ENCODE measurements at regions not wholly inside any gene's neighbourhood (a gene's known extent, or its start where the extent isn't known, plus 50 kb on each side); places are given as distances from the start of the nearest gene placed in this dataset.

DNA sequence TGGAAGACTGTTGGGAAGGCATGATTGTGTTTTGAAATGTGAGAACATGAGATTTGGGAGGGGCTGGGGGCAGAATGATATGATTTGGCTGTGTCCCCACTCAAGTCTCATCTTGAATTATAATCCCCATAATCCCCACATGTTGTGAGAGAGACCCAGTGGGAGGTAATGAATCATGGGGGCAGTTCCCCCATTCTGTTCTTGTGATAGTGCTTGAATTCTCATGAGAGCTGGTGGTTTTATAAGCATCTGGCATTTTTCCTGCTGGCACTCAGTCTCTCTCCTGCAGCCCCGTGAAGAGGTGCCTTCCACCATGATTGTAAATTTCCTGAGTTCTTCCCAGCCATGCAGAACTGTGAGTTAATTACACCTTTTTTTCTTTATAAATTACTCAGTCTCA is 430.5 kb downstream of the OTOL1 start:
- no peaks in the 10 kb centered on the region for H3K4me1 ChIP-seq (replicated peaks in 1 of 2; ENCODE audit: control insufficient read depth in 2 of 2, insufficient read depth in 2 of 2, low read length in 2 of 2)
- no peak for TF ChIP-seq MTA3 (IDR thresholded peaks at IDR 0.05; ENCODE audit: borderline replicate concordance)
- no peak for TF ChIP-seq ATF6 (CRISPR knock-in tag; IDR thresholded peaks at IDR 0.05)
- no peak for TF ChIP-seq HNRNPUL1 (IDR thresholded peaks at IDR 0.05; ENCODE audit: low read length)
- no peak for FAIRE-seq
- ATAC-seq = no peak
- ChIA-PET POLR2A (no interaction called here), CTCF (ENCODE audit: low intra/inter-chr PET ratio) (no interaction called here)
- 0% methylated on average over 1 of the region's 1 CpG for WGBS (ENCODE audit: insufficient coverage, low coverage, missing lambda C conversion rate)
- no peaks in the 10 kb centered on the region for H4K20me1 ChIP-seq (replicated peaks; ENCODE audit: control insufficient read depth, insufficient read depth, low read length)
- H3K4me3 ChIP-seq = no peak overlapping the region
- no peak overlapping the region for H3K9ac ChIP-seq (ENCODE audit: insufficient read depth in 1 of 2, low read depth in 2 of 2, low read length in 2 of 2)
- no peaks in the 10 kb centered on the region for H3K27me3 ChIP-seq (ENCODE audit: control insufficient read depth in 2 of 2, insufficient read depth in 2 of 2, low read length in 2 of 2)
- H3K27ac ChIP-seq (ENCODE audit: extremely low read depth, low read depth, low read length) = no peak overlapping the region
- no TSS peak for BruUV-seq (replicated peaks)
- in situ Hi-C loops (cut with MboI) = no loop called here
- H3K79me2 ChIP-seq (ENCODE audit: control insufficient read depth, insufficient read depth, low read length) = no peaks in the 10 kb centered on the region
- DNase-seq (ENCODE audit: extremely low read depth in 1 of 4, low spot score in 3 of 4) = no peak
- intact Hi-C loops (cut with micrococcal nuclease) = no loop called here
- no peaks in the 10 kb centered on the region for H3K36me3 ChIP-seq (ENCODE audit: control insufficient read depth, insufficient read depth, low read length)
- no peaks in the 10 kb centered on the region for H3K9me1 ChIP-seq (ENCODE audit: control insufficient read depth, insufficient read depth, low read length)
- H2AFZ ChIP-seq (ENCODE audit: low read depth, low read length) = no peak overlapping the region
- no peaks in the 10 kb centered on the region for H3K9me3 ChIP-seq (replicated peaks; ENCODE audit: control insufficient read depth, insufficient read depth, low read depth, low read length)
- no peak overlapping the region for H3K4me2 ChIP-seq (ENCODE audit: insufficient read depth, low read length)

DNA sequence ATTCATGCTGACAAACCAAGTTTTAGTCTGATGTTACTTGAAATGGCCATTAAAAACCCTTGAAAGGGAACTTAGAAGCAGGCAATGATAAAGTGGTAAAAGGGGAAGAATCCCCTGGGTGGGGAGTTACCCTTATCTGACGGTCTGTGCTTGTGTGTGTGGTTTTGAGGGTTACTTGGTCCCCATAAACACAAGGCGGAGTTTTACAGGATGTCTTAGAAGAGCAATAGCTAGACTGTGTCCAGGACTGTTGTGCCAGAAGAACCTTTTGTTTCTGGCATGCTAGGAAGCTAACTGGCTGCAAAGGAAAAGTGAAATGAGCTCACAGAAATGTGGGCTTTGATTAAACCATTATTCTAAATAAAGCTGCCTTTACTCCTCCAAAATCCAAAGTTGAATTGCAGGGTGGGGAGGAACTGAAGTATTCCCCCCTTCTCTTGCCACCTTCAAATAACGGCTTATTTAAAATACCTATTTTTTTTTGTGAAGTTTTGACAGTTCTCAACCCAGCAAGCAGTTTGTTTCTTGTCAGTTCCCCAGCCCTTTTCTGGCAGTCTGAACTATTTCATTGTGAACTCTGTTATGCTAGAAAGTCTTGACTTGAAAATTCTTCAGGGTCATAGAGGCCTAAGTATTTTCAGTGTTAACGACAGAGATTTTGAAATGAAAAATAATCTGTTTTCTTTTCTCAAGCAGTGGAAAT is 443.5 kb downstream of the OTOL1 start:
- TF ChIP-seq TRIM28 (IDR thresholded peaks at IDR 0.05) (no peak), HEY1 (CRISPR knock-in tag; IDR thresholded peaks at IDR 0.05; ENCODE audit: borderline replicate concordance) (no peak), ZNF444 (CRISPR knock-in tag; IDR thresholded peaks at IDR 0.05) (no peak), ILF3 (IDR thresholded peaks at IDR 0.05; ENCODE audit: borderline replicate concordance) (no peak), HNRNPK (IDR thresholded peaks at IDR 0.05; ENCODE audit: low read depth, low read length, poor library complexity, severe bottlenecking) (no peak), CBFB (CRISPR knock-in tag; IDR thresholded peaks at IDR 0.05) (no peak)
- TF ChIP-seq, protein P1, sequence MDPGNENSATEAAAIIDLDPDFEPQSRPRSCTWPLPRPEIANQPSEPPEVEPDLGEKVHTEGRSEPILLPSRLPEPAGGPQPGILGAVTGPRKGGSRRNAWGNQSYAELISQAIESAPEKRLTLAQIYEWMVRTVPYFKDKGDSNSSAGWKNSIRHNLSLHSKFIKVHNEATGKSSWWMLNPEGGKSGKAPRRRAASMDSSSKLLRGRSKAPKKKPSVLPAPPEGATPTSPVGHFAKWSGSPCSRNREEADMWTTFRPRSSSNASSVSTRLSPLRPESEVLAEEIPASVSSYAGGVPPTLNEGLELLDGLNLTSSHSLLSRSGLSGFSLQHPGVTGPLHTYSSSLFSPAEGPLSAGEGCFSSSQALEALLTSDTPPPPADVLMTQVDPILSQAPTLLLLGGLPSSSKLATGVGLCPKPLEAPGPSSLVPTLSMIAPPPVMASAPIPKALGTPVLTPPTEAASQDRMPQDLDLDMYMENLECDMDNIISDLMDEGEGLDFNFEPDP (CRISPR knock-in tag; IDR thresholded peaks at IDR 0.05) = no peak
- intact Hi-C loops (cut with micrococcal nuclease) = no loop called here
- Histone ChIP-seq H3K9me1 (ENCODE audit: control insufficient read depth, insufficient read depth, low read length) (no peaks in the 10 kb centered on the region), H3K9me3 (replicated peaks; ENCODE audit: control insufficient read depth, insufficient read depth, low read depth, low read length) (no peaks in the 10 kb centered on the region), H3K4me2 (ENCODE audit: insufficient read depth, low read length) (no peak overlapping the region), H3K27me3 (ENCODE audit: control insufficient read depth in 2 of 2, insufficient read depth in 2 of 2, low read length in 2 of 2) (no peaks in the 10 kb centered on the region), H4K20me1 (replicated peaks; ENCODE audit: control insufficient read depth, insufficient read depth, low read length) (no peaks in the 10 kb centered on the region), H2AFZ (ENCODE audit: low read depth, low read length) (no peak overlapping the region), H3K4me3 (no peak overlapping the region), H3K36me3 (ENCODE audit: control insufficient read depth, insufficient read depth, low read length) (no peaks in the 10 kb centered on the region), H3K79me2 (ENCODE audit: control insufficient read depth, insufficient read depth, low read length) (no peaks in the 10 kb centered on the region), H3K27ac (ENCODE audit: extremely low read depth, low read depth, low read length) (no peak overlapping the region), H3K4me1 (replicated peaks in 1 of 2; ENCODE audit: control insufficient read depth in 2 of 2, insufficient read depth in 2 of 2, low read length in 2 of 2) (no peaks in the 10 kb centered on the region), H3K9ac (ENCODE audit: insufficient read depth in 1 of 2, low read depth in 2 of 2, low read length in 2 of 2) (no peak overlapping the region)
- no TSS peak for BruUV-seq (replicated peaks)
- CTCF ChIA-PET (ENCODE audit: low intra/inter-chr PET ratio) = no interaction called here
- DNase-seq (ENCODE audit: extremely low read depth in 1 of 4, low spot score in 3 of 4) (no peak), ATAC-seq (no peak), FAIRE-seq (no peak)
- WGBS (ENCODE audit: insufficient coverage, low coverage, missing lambda C conversion rate) = 0% methylated on average over 4 of the region's 4 CpGs
- in situ Hi-C loops (cut with MboI) = no loop called here
- POLR2A ChIA-PET = no interaction called here
